HL-60/S4 treated with retinoic acid at 250 ng/mL for 4 days and 3 days (cell line): ENCODE measurements at regions not wholly inside any gene's neighbourhood (a gene's known extent, or its start where the extent isn't known, plus 50 kb on each side); places are given as distances from the start of the nearest gene placed in this dataset.
"Not testable (repeated sequence)": the region's sequence is repeated elsewhere in the genome, so short reads cannot be mapped to it uniquely, and the experiment has no call there.

Experiments used
- in situ Hi-C: fragments of 300-500 bp; cut with MboI; formaldehyde crosslinking; loops from 2 replicates; pipeline ENCODE4 v1.7.0; 2022; ENCODE audit warnings: low sequenced_read_pairs

DNA sequence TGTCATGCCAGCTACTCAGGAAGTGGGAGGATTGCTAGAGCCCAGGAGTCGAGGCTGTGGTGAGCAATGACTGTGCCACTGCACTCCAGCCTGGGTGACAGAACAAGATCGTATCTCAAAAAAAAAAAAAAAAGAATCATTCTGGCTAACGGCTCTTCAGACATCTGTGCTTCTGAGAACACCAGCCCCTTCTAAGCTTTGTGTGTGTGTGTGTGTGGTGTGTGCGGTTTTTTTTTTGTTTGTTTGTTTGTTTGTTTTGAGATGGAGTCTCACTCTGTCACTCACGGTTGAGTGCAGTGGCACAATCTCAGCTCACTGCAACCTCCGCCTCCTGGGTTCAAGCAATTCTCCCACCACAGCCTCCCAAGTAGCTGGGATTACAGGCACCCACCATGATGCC, 79.4 kb upstream of the DRD5 start:
- in situ Hi-C loops, result not testable (repeated sequence)

GRCh38 chr4:9702696-9703095, 78.7 kb upstream of the DRD5 start:
- in situ Hi-C loops, result not testable (repeated sequence)

DNA sequence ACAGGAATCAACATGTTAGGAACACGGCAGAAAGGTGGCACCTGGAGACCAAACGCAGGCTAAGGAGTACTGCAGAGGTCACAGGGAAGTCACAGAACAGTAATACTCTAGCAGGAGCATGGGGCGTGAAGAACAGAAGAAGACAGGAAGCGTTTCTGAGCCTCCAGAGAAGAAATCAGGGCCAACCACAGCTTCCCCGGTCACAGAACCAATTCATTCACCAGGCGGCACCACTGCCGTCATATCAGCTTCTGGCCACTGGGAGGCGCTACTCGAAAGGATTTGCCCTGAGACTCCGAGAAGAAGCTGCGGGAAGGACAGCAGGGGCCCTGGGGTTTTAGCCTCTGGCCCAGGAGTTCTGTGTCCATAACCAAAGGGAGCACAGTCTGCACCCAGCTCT, 78.0 kb upstream of the DRD5 start:
- in situ Hi-C loops, result no loop called here

GRCh38 chr4:9704126-9704525, 77.3 kb upstream of the DRD5 start:
- in situ Hi-C loops, result not testable (repeated sequence)

GRCh38 chr4:9704551-9705332, 76.7 kb upstream of the DRD5 start:
- in situ Hi-C loops, result no loop called here

GRCh38 chr4:9707281-9707680, 74.2 kb upstream of the DRD5 start:
- in situ Hi-C loops, result not testable (repeated sequence)

DNA sequence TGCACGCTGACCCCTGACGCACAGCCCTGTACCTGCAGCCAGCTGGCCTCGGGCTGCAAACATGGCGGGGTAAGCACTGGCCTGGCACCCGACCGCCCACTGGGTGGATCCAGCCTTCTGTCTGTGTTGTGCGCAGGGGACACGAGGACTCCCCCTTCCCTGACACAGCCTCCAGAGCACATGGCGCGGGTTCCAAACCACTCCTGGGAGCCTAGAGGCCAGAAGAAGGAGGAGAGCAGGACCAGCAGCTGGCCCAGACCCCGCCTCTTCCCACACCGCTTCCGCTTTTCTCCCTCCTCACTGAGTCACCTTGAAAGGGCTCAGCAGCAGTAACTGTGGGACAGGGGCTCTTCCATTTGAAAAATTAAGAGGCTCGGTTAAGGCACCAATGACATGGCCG, 73.5 kb upstream of the DRD5 start:
- in situ Hi-C loops, result not testable (repeated sequence)

GRCh38 chr4:9709724-9710123, 71.7 kb upstream of the DRD5 start:
- in situ Hi-C loops, result no loop called here

DNA sequence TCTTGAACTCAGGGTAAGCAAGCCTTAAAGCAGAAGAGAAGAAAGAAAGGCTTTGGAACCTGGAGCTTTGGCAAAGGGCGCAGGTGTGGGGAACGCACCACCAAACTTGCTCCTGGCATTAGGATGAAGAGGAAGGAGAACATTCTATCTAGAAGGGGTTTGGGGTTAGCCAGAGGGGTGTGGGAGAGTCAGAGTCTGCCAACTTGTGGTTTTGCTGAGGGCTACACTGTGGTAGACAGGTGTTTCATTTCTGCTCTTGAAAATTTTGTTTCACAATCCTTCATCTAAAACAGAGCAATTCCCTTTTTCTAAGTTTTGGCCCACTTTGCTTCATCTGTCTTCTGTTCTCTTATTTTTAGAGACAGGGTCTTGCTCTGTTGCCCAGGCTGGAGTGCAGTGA, 66.2 kb upstream of the DRD5 start:
- in situ Hi-C loops, result not testable (repeated sequence)

- in situ Hi-C loops, result no loop called here
Observed at GRCh38 chr4:9716093-9716492, 65.3 kb upstream of the DRD5 start.

DNA sequence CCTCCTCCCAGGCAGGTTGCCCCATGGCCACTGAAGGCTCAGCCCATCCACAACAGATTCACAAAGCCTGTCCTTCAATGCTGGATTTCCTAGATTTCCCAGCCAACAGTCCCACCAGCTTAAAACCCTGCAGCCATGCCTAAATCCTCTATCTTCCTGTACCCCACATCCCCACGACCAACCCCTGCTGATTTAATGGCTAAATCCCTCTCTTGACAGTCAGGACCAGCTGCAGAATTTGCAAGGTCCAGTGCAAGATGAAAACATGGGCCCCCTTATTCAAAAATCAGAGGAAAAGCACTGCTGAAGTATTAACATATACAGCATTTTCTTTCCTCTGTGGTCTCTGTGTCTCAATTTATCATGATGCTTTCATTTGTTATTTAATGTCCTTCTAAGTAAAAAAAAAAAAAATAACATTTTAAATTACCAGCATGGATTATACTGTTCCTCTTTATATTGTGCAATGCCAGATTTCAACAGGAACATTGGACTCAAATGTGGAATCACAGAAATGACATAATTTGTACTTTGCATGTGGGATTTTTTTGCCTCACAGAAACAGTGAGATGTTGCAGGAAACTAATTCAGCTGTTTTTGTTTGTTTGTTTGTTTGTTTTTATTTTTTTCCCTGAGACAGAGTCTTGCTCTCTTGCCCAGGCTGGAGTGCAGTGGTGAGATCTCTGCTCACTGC, 63.0 kb upstream of the DRD5 start:
- in situ Hi-C loops, result not testable (repeated sequence)

DNA sequence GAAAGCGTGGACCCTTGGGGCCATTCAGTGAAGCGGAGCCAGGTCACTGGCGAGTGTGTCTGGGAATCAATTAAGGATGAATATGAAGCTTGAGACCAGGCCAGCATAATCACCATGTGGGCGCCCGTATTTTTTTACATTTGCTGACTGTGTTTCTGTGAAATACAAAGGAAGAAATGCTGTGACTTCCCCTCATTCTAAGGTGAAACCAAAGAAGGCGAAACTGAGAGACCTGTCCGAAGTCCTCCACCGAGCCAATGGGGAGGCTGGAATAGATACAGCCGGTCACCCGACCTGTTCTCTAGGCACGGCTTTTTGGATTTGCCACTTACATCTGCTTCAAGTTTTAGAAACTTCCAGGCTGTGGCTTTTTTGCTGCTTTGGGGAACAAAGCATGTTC, 59.3 kb upstream of the DRD5 start:
- in situ Hi-C loops, result not testable (repeated sequence)
